Amniotic stem cell (primary cell): ENCODE measurements at regions not wholly inside any gene's neighbourhood (a gene's known extent, or its start where the extent isn't known, plus 50 kb on each side); places are given as distances from the start of the nearest gene placed in this dataset.
"Not testable (repeated sequence)": the region's sequence is repeated elsewhere in the genome, so short reads cannot be mapped to it uniquely, and the experiment has no call there.

Experiments used
- DNase-seq: peaks from one replicate; lab custom pipeline; 2025; lab: John Stamatoyannopoulos, UW

DNA sequence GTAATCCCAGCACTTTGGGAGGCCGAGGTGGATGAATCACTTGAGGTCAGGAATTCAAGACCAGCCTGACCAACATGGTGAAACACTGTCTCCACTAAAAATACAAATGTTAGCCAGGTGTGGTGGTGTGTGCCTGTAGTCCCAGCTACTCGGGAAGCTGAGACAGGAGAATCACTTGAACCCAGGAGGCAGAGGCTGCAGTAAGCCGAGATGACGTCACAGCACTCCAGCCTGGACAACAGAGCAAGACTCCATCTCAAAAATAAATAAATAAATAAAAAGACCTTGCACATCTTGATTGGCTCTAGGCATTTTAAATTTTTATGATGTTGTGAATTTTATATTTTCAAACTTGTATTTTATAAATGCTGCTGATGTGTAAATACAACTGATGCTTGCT lies 141.7 kb downstream of the ARRDC3 start:
- DNase-seq = not testable (repeated sequence)

DNA sequence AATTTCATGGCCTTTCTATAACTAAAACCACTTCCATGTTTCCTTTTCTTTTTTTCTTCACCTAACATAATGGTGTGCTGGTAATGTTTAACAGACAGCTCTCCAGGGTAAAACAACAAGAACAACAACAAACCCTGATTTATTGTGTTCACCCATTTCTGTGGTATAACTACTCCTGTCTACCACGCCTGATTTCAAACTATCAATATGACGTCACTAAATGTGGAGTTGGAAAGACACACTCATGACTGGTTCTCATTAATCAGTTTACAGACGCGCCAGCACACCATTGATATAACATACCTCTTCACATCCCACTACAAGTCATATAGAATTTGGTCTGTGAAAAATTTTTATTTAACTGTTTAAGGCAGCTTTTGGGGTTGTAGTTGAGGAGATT lies 142.9 kb downstream of the ARRDC3 start:
- DNase-seq = no peak

DNA sequence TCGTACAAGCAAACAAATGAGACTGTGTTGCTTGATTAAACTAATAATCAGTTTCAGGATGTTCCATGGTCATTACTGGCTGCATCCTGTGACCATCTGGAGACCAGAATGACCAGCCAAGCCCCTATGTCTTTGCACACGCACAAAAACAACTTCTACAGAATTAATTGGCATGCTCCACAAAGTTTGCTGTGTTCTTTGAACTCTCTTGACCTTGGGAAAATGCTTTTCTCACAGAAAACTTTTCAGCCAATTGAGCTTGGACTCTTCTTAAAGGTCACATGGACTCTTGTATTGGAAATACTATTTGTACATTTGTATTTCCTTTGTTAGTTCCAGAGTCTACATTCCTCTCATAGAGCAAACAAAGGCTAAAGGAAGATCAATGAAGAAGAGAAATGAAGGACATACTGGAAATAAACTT lies 147.8 kb downstream of the ARRDC3 start:
- no peak for DNase-seq

DNA sequence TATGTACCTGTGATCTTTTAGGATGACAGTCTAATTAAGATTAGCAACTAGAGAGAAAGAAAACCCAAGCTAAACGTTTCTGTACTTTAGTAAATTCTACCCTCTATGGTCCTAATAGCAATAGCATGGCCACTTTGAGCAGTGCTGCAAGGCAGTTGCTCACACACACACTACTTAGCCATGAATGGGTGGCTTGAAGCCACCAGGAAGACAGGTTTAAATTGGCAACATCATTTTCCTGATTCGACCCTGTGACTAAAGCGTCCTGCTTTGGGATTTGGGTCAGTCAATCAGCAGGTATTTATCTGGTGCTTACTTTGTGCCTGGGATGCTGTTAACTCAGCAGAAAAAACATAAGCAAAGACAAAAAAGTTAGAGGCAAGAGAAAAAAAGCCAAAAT lies 150.6 kb downstream of the ARRDC3 start:
- DNase-seq = no peak

DNA sequence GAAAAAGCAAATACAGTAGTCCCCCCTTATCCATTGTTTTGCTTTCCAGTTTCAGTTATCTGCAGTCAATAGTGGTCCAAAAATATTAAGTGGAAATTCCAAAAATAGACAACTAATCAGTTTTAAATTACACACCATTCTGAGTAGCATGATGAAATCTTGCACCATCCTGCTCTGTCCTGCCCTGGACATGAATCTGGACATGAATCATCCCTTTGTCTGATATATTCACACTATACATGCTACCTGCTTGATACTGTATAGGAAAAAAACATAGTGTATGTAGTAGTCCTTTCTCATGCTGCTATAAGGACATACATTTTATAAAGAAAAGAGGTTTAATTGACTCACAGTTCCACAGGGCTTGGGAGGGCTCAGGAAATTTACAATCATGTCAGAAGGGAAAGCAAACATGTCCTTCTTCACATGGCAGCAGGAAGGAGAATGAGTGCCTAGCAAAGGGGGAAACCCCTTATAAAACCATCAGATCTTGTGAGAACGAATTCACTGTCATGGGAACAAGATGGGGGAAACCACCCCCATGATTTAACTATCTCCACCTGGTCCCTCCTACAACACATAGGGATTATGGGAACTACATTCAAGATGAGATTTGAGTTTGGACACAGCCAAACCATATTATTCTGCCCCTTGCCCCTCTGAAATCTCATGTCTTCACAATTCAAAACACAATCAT lies 153.9 kb downstream of the ARRDC3 start:
- no peak for DNase-seq

DNA sequence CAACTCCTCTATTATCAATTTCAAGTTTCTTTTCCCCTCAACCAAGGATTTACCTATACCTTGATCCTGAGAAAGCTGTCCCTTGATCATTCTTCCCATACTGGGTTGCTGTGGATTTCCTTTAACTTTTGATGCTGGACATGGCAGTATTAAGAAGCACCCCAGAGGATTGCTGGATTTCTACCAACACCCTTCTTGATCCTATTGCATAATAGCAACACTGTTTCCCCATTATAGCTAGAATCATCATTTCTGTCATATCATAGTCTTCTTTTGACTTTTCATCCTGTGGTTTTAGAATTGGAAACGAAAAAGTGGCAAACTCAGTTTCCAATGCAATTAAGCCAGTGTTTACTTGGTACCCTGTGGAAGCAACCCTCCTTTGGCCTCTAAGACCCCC lies 154.9 kb downstream of the ARRDC3 start:
- no peak for DNase-seq

DNA sequence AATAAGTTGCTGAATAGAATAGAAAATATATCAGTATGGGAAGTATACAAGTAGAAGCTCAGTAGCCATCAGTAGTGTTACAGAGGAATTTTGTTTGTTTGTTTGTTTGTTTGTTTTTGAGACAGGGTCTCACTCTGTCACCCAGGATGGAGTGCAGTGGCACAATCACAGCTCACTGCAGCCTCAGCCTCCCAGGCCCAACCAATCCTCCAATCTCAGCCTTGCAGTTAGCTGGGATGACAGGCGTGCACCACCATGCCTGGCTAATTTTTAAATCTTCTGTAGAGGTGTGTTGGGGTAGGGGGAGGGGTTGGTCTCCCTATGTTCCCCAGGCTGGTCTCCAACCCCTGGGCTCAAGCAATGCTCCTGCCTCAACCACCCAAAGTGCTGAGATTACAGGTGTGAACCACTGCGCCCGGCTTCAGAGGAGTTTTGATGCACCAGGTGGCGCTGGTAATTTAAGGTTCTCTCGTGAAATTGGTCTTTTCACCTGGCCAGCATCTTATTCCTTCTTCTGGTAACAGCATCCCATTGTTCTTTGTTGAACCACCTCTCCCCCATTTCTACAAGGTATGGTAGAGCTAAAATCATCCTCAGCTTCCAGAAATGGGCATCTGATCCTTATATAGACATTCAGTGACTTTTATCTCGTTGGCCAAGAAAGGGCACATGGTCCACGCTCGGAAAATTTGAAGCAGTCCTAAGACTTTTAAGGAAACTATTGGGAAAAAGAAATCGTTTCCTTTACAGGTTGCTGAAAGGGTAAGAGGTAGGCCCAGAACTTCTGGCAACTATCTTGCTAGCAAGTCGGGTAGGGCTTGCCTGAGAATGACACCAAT lies 157.1 kb downstream of the ARRDC3 start:
- no peak for DNase-seq

DNA sequence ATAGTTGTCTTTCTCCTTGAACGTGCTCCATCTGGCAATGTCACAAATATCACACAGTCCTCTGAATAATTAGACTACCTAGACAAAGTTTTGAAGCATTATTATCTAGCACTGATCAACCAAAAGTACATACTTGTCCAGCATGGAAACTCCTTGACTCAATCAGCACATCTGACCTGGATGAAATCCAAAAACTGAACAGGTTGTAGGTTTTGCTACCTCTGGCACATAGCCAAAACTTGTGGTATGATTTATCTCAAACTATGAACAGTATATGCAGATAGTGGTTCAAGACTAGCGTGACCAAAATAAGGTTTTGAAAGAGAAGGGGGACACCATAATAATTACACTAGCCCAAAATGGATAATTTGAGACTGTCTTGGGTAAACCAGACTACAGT lies 158.1 kb downstream of the ARRDC3 start:
- no peak for DNase-seq

DNA sequence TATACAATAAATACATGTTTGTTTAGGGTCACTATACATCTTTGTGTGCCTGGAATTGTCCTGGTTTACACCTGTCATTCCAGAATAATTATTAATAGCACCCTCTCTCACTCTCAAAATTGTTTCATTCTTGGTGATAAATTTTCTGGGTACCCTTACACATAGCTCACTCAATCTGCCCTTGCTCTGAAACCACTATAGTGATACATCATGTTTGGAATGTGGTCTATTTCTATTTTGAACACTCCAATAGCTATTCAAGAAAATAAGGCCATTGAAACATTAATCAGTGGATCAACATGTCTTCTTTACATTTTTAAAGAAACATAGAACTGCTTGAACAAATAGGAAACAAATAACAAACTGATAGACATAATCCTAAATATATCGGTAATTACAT lies 158.7 kb downstream of the ARRDC3 start:
- DNase-seq = no peak

DNA sequence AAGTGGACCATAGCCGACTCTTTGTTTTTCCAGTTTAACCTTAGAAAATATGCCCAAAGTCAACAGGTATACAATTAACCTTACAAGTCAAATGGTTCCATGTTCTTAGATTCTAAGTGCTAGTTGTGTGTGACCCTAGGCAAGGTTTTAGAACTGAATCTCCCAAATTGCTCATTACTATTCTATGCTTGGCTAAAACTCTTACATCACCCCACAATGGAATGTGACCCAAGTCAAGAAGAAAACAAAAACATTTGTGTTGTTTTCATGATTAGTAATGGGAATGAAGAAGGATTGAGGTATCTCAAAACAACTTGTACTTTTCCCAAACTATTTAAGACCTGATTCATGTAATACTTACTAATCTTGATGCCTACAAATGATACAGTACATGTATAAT lies 159.2 kb downstream of the ARRDC3 start:
- DNase-seq = no peak

DNA sequence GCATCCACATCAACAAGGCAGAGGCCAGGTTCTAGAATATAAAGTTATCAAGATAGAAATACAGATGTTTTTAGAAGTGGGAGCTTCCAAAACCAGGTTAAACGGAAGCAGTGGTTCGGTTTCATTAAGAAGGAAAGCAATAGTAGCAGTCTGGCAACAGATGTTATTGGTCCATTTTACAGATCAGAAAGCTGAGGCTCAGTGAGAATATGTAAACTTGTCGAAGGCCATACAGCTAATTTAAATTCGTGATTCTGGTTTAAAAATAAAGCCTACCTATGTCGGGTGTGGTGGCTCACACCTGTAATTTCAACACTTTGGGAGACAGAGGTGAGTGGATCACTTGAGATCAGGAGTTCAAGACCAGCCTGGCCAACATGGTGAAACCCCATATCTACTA lies 160.6 kb downstream of the ARRDC3 start:
- DNase-seq = no peak

DNA sequence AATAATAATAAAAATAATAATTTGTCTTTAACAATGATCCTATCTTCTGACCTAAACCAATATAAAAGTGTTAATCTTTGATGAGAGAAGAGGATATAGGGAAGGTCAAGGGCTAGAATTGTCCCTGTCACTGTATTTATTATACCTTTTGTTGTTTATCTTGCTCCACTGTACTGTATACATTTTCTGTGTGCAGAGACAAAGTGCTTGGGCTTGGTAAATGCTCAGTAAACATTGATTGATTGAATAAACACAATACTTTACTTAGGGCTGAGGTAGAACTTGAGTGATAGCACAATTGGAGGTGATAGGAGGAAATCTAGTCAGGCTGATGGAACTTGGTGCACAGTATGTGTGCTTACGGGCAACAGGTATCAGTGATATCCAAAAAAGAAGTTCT lies 161.2 kb downstream of the ARRDC3 start:
- no peak for DNase-seq

DNA sequence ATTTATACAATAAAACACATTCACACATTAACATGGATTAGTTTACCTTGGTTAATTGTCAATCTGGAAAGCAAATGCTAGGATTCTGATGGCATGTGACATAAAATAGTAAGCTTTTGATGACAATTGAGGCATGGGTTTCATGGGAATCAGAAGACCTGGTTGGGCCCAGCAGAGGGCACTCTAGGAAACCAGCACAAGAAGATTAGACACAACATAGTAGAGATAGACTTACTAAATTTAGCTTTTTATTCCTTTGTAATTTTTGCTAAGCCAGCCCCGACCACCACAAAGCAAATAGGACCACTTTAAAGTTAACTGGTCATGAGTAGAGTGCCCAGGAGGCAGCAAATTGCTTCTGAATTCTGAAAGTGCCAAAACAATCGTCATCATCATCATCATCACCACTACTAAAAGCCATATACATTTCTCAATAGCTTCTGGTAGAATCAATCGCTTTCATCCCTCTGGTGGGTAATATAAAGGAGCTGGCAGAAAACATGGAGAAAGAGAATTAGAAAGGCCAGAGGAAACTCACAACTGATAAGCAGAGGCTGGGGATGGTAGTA lies 163.2 kb downstream of the ARRDC3 start:
- DNase-seq = no peak

DNA sequence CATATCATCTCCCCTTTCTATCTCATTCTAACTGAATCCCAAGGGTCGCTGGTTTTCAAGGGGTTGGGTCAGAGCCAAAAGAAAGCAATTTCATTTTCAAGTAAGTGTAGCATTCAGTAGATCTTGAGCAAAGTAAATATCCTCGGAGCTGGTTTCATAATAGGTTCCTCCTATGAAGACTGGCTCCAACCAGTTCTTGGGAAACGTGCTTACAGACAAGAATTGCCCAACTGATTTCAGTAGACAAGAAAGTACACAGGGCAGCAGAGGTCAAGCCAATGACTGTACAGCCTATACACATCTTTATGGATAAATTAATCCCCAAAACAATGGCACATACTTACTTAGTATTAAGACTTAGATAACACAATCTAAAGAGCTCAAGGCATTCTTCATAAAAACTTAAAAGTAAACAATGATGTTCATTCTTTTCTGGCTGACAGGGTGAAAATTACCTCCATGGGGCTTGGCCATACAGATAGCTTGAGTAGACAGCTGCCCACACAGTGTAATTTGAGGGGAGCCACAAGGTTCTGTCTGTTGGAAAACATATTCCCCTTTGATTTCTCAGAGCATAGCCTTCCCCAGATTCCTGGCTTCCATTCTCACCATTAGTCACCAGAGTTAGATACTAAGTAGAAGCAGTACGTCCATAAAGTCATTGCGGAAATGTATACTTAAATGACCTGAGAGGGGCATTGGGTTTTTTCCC lies 163.9 kb downstream of the ARRDC3 start:
- no peak for DNase-seq

DNA sequence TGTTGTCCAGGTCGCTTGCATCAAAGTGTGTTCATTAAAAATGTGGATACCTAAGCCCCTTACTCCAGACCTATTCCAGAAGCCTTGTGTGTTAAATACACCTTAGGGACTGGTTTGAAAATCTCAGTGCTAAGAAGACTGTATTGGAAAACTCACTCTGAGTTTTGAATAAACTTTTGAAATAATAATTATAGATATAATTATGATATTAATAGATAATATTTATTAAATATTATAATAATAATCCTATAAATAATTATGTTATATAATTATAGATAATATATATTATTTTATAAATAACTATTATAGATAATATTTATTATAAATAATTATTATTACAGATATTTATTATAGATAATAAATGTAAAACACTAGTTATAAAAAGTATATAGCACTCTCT lies 165.3 kb downstream of the ARRDC3 start:
- DNase-seq = no peak

DNA sequence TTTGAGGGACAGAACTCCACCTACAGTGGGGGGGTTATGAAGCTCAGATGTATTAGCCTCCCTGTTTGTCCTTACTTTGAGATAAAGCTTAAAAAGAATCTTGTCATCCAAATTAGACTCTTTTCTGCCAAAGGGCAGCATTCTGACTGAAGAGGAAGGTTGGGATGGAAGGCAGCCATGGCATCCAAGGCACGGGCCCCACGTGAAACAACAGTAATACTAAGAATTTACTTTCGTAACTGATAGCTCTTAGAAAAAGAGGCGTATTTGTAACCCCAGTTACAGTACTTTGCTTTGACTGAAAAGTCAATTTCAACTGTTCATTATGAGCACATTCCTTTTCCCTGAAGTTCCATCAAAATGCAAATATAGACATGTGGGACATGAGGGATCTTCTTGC lies 168.5 kb downstream of the ARRDC3 start:
- no peak for DNase-seq
